Activated CD8-positive, alpha-beta T cell treated with anti-CD3 and anti-CD28 coated beads, Interleukin-2, amount 10 ng/mL, durations not matched to agents 7 days and 5 days (primary cell): ENCODE measurements at regions not wholly inside any gene's neighbourhood (a gene's known extent, or its start where the extent isn't known, plus 50 kb on each side); places are given as distances from the start of the nearest gene placed in this dataset.

Experiments
- ATAC-seq: fragments of 150-1000 bp; cut with Tn5 transposase; one replicate; pipeline ENCODE4 v1.10.0; 2021; ENCODE audit warnings: moderate library complexity
- CTCF ChIA-PET: fragments of 350-600 bp; sonication (Branson Sonifier 250); formaldehyde crosslinking; loops from one replicate; lab custom pipeline; 2021; ENCODE audit warnings: antibody characterized with exemption; lab: Charles Lee
- POLR2A ChIA-PET: fragments of 350-600 bp; sonication (Branson Sonifier 250); formaldehyde crosslinking; loops from one replicate; lab custom pipeline; 2021; ENCODE audit warnings: antibody characterized with exemption; lab: Charles Lee
- DNase-seq: peaks from one replicate; pipeline ENCODE4 v3.0.0-alpha.2; 2020
- H3K27ac Mint-ChIP-seq: one replicate; pipeline ENCODE4 v1.8.0; 2021; ENCODE audit warnings: mild to moderate bottlenecking, mixed read lengths
- H3K27me3 Mint-ChIP-seq: one replicate; pipeline ENCODE4 v1.8.0; 2021; ENCODE audit warnings: low read depth, mixed read lengths
- H3K36me3 Mint-ChIP-seq: one replicate; pipeline ENCODE4 v1.8.0; 2021; ENCODE audit warnings: low read depth, mixed read lengths
- H3K4me1 Mint-ChIP-seq: one replicate; pipeline ENCODE4 v1.8.0; 2021; ENCODE audit warnings: low read depth, mixed read lengths
- H3K4me3 Mint-ChIP-seq: one replicate; pipeline ENCODE4 v1.8.0; 2021; ENCODE audit warnings: mild to moderate bottlenecking, mixed read lengths
- H3K9me3 Mint-ChIP-seq: one replicate; pipeline ENCODE4 v1.8.0; 2022; ENCODE audit warnings: mixed read lengths; ENCODE audit not compliant: insufficient read depth

- peaks cover 10% of the 10 kb centered on the region for H3K9me3 Mint-ChIP-seq
- no peak for DNase-seq
- no peak for ATAC-seq
- H3K27me3 Mint-ChIP-seq = no peaks in the 10 kb centered on the region
- no peak overlapping the region for H3K4me3 Mint-ChIP-seq
- H3K4me1 Mint-ChIP-seq = no peaks in the 10 kb centered on the region
- CTCF ChIA-PET = no interaction called here
- H3K27ac Mint-ChIP-seq = no peak overlapping the region
- POLR2A ChIA-PET = no interaction called here
- no peaks in the 10 kb centered on the region for H3K36me3 Mint-ChIP-seq
Measured at GRCh38 chr14:26841326-26841725, 243.5 kb upstream of the NOVA1 start.

- ChIA-PET POLR2A (no interaction called here), CTCF (no interaction called here)
- Mint-ChIP-seq H3K27me3 (no peaks in the 10 kb centered on the region), H3K9me3 (peaks cover 10% of the 10 kb centered on the region), H3K4me3 (no peak overlapping the region), H3K36me3 (no peaks in the 10 kb centered on the region), H3K4me1 (no peaks in the 10 kb centered on the region), H3K27ac (no peak overlapping the region)
- ATAC-seq = no peak
- no peak for DNase-seq
Measured at GRCh38 chr14:26841920-26842741, 244.3 kb upstream of the NOVA1 start.

GRCh38 chr14:26845151-26845818, 247.5 kb upstream of the NOVA1 start:
- DNase-seq (no peak), ATAC-seq (no peak)
- H3K9me3 Mint-ChIP-seq = peaks cover 14% of the 10 kb centered on the region
- POLR2A ChIA-PET = no interaction called here
- no peaks in the 10 kb centered on the region for H3K4me1 Mint-ChIP-seq
- no peak overlapping the region for H3K4me3 Mint-ChIP-seq
- H3K27ac Mint-ChIP-seq = no peak overlapping the region
- H3K36me3 Mint-ChIP-seq = no peaks in the 10 kb centered on the region
- H3K27me3 Mint-ChIP-seq = no peaks in the 10 kb centered on the region
- CTCF ChIA-PET = no interaction called here

- Mint-ChIP-seq H3K27ac (no peak overlapping the region), H3K27me3 (no peaks in the 10 kb centered on the region), H3K4me1 (no peaks in the 10 kb centered on the region), H3K9me3 (peaks cover 16% of the 10 kb centered on the region), H3K36me3 (no peaks in the 10 kb centered on the region), H3K4me3 (no peak overlapping the region)
- DNase-seq (no peak), ATAC-seq (no peak)
- ChIA-PET POLR2A (no interaction called here), CTCF (no interaction called here)
Measured at GRCh38 chr14:26846388-26846787, 248.6 kb upstream of the NOVA1 start.

- POLR2A ChIA-PET = no interaction called here
- Mint-ChIP-seq H3K27ac (no peak overlapping the region), H3K4me3 (no peak overlapping the region), H3K27me3 (no peaks in the 10 kb centered on the region), H3K4me1 (no peaks in the 10 kb centered on the region), H3K36me3 (no peaks in the 10 kb centered on the region), H3K9me3 (peaks cover 19% of the 10 kb centered on the region)
- CTCF ChIA-PET = interaction anchor here (0.6 kb wide), 1 partner anchor 213 kb away, joined by 3 read pairs; no protein-coding TSS in a partner anchor
- DNase-seq (no peak), ATAC-seq (no peak)
Measured at GRCh38 chr14:26849514-26849913, 251.7 kb upstream of the NOVA1 start.

GRCh38 chr14:26851793-26852192, 254.0 kb upstream of the NOVA1 start:
- Mint-ChIP-seq H3K4me1 (no peaks in the 10 kb centered on the region), H3K36me3 (no peaks in the 10 kb centered on the region), H3K4me3 (no peak overlapping the region), H3K9me3 (peaks cover 19% of the 10 kb centered on the region), H3K27me3 (no peaks in the 10 kb centered on the region), H3K27ac (no peak overlapping the region)
- POLR2A ChIA-PET = no interaction called here
- DNase-seq = no peak
- ATAC-seq = no peak
- CTCF ChIA-PET = no interaction called here

GRCh38 chr14:26855077-26855753, 257.4 kb upstream of the NOVA1 start:
- no peak overlapping the region for H3K27ac Mint-ChIP-seq
- DNase-seq = no peak
- H3K27me3 Mint-ChIP-seq = no peaks in the 10 kb centered on the region
- no peaks in the 10 kb centered on the region for H3K36me3 Mint-ChIP-seq
- no peaks in the 10 kb centered on the region for H3K4me1 Mint-ChIP-seq
- H3K9me3 Mint-ChIP-seq = peaks cover 18% of the 10 kb centered on the region
- ATAC-seq = no peak
- CTCF ChIA-PET = no interaction called here
- POLR2A ChIA-PET = no interaction called here
- no peak overlapping the region for H3K4me3 Mint-ChIP-seq

GRCh38 chr14:26856876-26857518, 259.2 kb upstream of the NOVA1 start:
- Mint-ChIP-seq H3K4me1 (no peaks in the 10 kb centered on the region), H3K4me3 (no peak overlapping the region), H3K27ac (no peak overlapping the region), H3K36me3 (no peaks in the 10 kb centered on the region), H3K9me3 (peaks cover 12% of the 10 kb centered on the region), H3K27me3 (no peaks in the 10 kb centered on the region)
- ATAC-seq (no peak), DNase-seq (no peak)
- CTCF ChIA-PET = no interaction called here
- POLR2A ChIA-PET = no interaction called here

GRCh38 chr14:26859483-26859882, 261.6 kb upstream of the NOVA1 start:
- ATAC-seq (no peak), DNase-seq (no peak)
- Mint-ChIP-seq H3K9me3 (peaks cover 5% of the 10 kb centered on the region), H3K4me1 (no peaks in the 10 kb centered on the region), H3K36me3 (no peaks in the 10 kb centered on the region), H3K4me3 (no peak overlapping the region), H3K27me3 (no peaks in the 10 kb centered on the region), H3K27ac (no peak overlapping the region)
- CTCF ChIA-PET = no interaction called here
- POLR2A ChIA-PET = no interaction called here

- H3K27ac Mint-ChIP-seq = no peak overlapping the region
- H3K36me3 Mint-ChIP-seq = no peaks in the 10 kb centered on the region
Measured at GRCh38 chr14:26860111-26860510, 262.3 kb upstream of the NOVA1 start.

GRCh38 chr14:26863736-26864135, 265.9 kb upstream of the NOVA1 start:
- Mint-ChIP-seq H3K9me3 (peaks cover 5% of the 10 kb centered on the region), H3K36me3 (no peaks in the 10 kb centered on the region), H3K27me3 (no peaks in the 10 kb centered on the region), H3K4me1 (no peaks in the 10 kb centered on the region), H3K4me3 (no peak overlapping the region), H3K27ac (no peak overlapping the region)
- ChIA-PET POLR2A (no interaction called here), CTCF (interaction anchor here (0.6 kb wide), 1 partner anchor 252 kb away, joined by 3 read pairs; no protein-coding TSS in a partner anchor)
- DNase-seq (no peak), ATAC-seq (no peak)

More at GRCh38 chr14:26860111-26860510, 262.3 kb upstream of the NOVA1 start:
- CTCF ChIA-PET = no interaction called here
- no peaks in the 10 kb centered on the region for H3K27me3 Mint-ChIP-seq
- H3K4me1 Mint-ChIP-seq = no peaks in the 10 kb centered on the region
- no peak for DNase-seq
- ATAC-seq = no peak
- peaks cover 5% of the 10 kb centered on the region for H3K9me3 Mint-ChIP-seq
- H3K4me3 Mint-ChIP-seq = no peak overlapping the region
- POLR2A ChIA-PET = no interaction called here
